Adrenal gland (tissue), 9 donors: ENCODE measurements at regions not wholly inside any gene's neighbourhood (a gene's known extent, or its start where the extent isn't known, plus 50 kb on each side); places are given as distances from the start of the nearest gene placed in this dataset.

Experiments
- DNase-seq, 7 donors: peaks; one replicate each; pipeline ENCODE4 v3.0.0-alpha.2; 2019 to 2020
- H3K27ac ChIP-seq, 5 donors: fragments of 200-600 bp; sonication (generic) in 4 of 5; 1 replicate in 3 of 5; 2 replicates in 2 of 5; pipeline versions ENCODE4 v1.5.1 to v1.8.0; 2016 to 2020; ENCODE audit warnings: mild to moderate bottlenecking in 1 of 5
- H3K27me3 ChIP-seq: fragments of 200-600 bp; 2 replicates; pipeline ENCODE4 v1.8.0; 2021
- H3K36me3 ChIP-seq, 2 donors: fragments of 200-600 bp; replicated peaks in 1 of 2; 1 replicate in 1 of 2; 2 replicates in 1 of 2; pipeline versions ENCODE4 v1.5.1 to v1.8.0; 2018 to 2022
- H3K4me1 ChIP-seq, 2 donors: fragments of 200-600 bp; replicated peaks in 1 of 2; 1 replicate in 1 of 2; 2 replicates in 1 of 2; pipeline versions ENCODE4 v1.5.1 to v1.8.0; 2018 to 2021
- H3K4me3 ChIP-seq, 4 donors: fragments of 200-600 bp; sonication (generic) in 3 of 4; one replicate each; pipeline ENCODE4 v1.5.1; 2016 to 2018
- H3K9me3 ChIP-seq, 3 donors: fragments of 200-600 bp; sonication (generic) in 1 of 3; replicated peaks in 1 of 3; 1 replicate in 2 of 3; 2 replicates in 1 of 3; pipeline versions ENCODE4 v1.5.1 to v1.8.0; 2016 to 2021
- CTCF ChIP-seq, 6 experiments: fragments of 450-650 bp in 4 of 6; fragments of 200-600 bp in 2 of 6; sonication (generic) in 1 of 6; IDR thresholded peaks; 1 replicate in 5 of 6; 2 replicates in 1 of 6; pipeline versions ENCODE4 v1.5.1 to v1.8.0; 2016 to 2021; ENCODE audit warnings: antibody characterized with exemption in 6 of 6, mild to moderate bottlenecking in 2 of 6, moderate library complexity in 1 of 6
- POLR2A ChIP-seq, 2 donors: fragments of 450-650 bp; IDR thresholded peaks; one replicate each; pipeline ENCODE4 v1.6.1; 2017; ENCODE audit warnings: antibody characterized with exemption in 2 of 2, mild to moderate bottlenecking in 2 of 2, moderate library complexity in 1 of 2
- whole genome bisulfite sequencing, 4 donors: extraction: QIAGEN DNeasy Blood & Tissue Kit in 2 of 4; methylation state at CpG; one replicate each; pipeline versions ENCODE4 v1.1.5 to v1.1.7; 2013 to 2017; 5-methylcytosine and 5-hydroxymethylcytosine counted together
- intact Hi-C, 2 donors: fragments of 100-400 bp; cut with DNase I; formaldehyde crosslinking; loops; one replicate each; pipeline versions ENCODE4 v1.14.1 to v1.15.0; 2022 to 2023
- donor health status: healthy with polysubstance abuse.
- donor health status: Bipolar disorder and iron deficiency.
- donor health status: DM: yes; HTN: yes; CAD: no.
- donor health status: DM: no; HTN: no; CAD: no.
- donor health status: DM: no; HTN: no; CAD: no.

GRCh38 chr5:106976363-106976762, 694.4 kb downstream of the EFNA5 start:
- H3K9me3 ChIP-seq: no peaks in the 10 kb centered on the region
- no peak overlapping the region for H3K27ac ChIP-seq
- TF ChIP-seq POLR2A (IDR thresholded peaks at IDR 0.05): no peak
- TF ChIP-seq CTCF (IDR thresholded peaks at IDR 0.05): no peak
- no peaks in the 10 kb centered on the region for H3K27me3 ChIP-seq
- intact Hi-C loops: no loop called here
- H3K36me3 ChIP-seq: no peaks in the 10 kb centered on the region
- 82 to 88% (median 85%) methylated on average over 3 of the region's 3 CpGs for WGBS, 4 donors
- DNase-seq: no peak
- no peak overlapping the region for H3K4me3 ChIP-seq
- no peaks in the 10 kb centered on the region for H3K4me1 ChIP-seq

GRCh38 chr5:106974272-106974671, 696.5 kb downstream of the EFNA5 start:
- no peaks in the 10 kb centered on the region for H3K36me3 ChIP-seq
- H3K27ac ChIP-seq: no peak overlapping the region
- H3K4me1 ChIP-seq: no peaks in the 10 kb centered on the region
- no peaks in the 10 kb centered on the region for H3K27me3 ChIP-seq
- no peaks in the 10 kb centered on the region for H3K9me3 ChIP-seq
- H3K4me3 ChIP-seq: no peak overlapping the region
- TF ChIP-seq POLR2A (IDR thresholded peaks at IDR 0.05) (no peak), CTCF (IDR thresholded peaks at IDR 0.05) (no peak)
- DNase-seq: no peak
- WGBS, 4 donors: 32 to 52% (median 49%) methylated on average over 2 of the region's 2 CpGs
- intact Hi-C loops: no loop called here

- 71 to 87% (median 84%) methylated on average over 4 of the region's 4 CpGs for WGBS, 4 donors
- intact Hi-C loops: no loop called here
- TF ChIP-seq CTCF (IDR thresholded peaks at IDR 0.05) (no peak), POLR2A (IDR thresholded peaks at IDR 0.05) (no peak)
These were observed 703.9 kb downstream of the EFNA5 start for GRCh38 chr5:106966686-106967315.

GRCh38 chr5:106964132-106964531, 706.6 kb downstream of the EFNA5 start:
- Histone ChIP-seq H3K36me3 (no peaks in the 10 kb centered on the region), H3K27ac (no peak overlapping the region), H3K27me3 (no peaks in the 10 kb centered on the region), H3K4me1 (no peaks in the 10 kb centered on the region), H3K4me3 (no peak overlapping the region), H3K9me3 (no peaks in the 10 kb centered on the region)
- no peak for TF ChIP-seq POLR2A (IDR thresholded peaks at IDR 0.05)
- intact Hi-C loops: no loop called here
- DNase-seq: no peak
- WGBS, 4 donors: 46 to 67% (median 47%) methylated on average over 1 of the region's 1 CpG

More at GRCh38 chr5:106966686-106967315, 703.9 kb downstream of the EFNA5 start:
- Histone ChIP-seq H3K27me3 (no peaks in the 10 kb centered on the region), H3K36me3 (no peaks in the 10 kb centered on the region), H3K9me3 (no peaks in the 10 kb centered on the region), H3K4me3 (no peak overlapping the region), H3K27ac (no peak overlapping the region), H3K4me1 (no peaks in the 10 kb centered on the region)
- no peak for DNase-seq

GRCh38 chr5:106963630-106964029, 707.1 kb downstream of the EFNA5 start:
- Histone ChIP-seq H3K27me3 (no peaks in the 10 kb centered on the region), H3K4me1 (no peaks in the 10 kb centered on the region), H3K9me3 (no peaks in the 10 kb centered on the region), H3K36me3 (no peaks in the 10 kb centered on the region), H3K27ac (no peak overlapping the region), H3K4me3 (no peak overlapping the region)
- DNase-seq: no peak
- WGBS, 4 donors: 76 to 94% (median 79%) methylated on average over 1 of the region's 1 CpG
- TF ChIP-seq CTCF (IDR thresholded peaks at IDR 0.05): no peak
- TF ChIP-seq POLR2A (IDR thresholded peaks at IDR 0.05): no peak
- intact Hi-C loops: no loop called here
